ENCODE measurements at regions not wholly inside any gene's neighbourhood (a gene's known extent, or its start where the extent isn't known, plus 50 kb on each side); places are given as distances from the start of the nearest gene placed in this dataset.
A peak's percentile ranks its signal among the peaks of the same experiment; 100 is the strongest.

DNA sequence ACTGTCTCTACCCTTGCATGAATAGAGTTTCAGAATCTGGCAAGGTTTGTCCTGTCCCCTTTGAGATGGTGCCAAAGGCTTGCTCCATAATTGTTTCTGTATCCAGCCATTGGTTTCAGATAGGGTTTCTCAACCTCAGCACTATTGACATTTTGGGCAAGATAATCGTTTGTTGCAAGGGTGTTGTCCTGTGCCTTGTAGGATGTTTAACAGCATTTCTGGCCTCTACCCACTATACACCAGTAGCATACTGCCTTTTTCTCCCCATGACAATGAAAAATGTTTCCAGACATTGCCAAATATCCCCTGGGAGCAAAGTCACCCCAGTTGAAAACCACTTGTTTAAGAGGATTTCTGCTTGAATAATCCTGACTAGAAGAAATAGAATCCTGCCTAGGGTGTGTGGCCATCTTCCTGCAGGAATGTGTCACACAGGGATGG lies 126.8 kb downstream of the CDC42EP3 start:
- DNase-seq = no peak

GRCh38 chr2:37549598-37549997 lies 121.8 kb downstream of the CDC42EP3 start:
- DNase-seq = no peak

- no peak for DNase-seq
Observed at GRCh38 chr2:37550190-37550589, 121.3 kb downstream of the CDC42EP3 start.

GRCh38 chr2:37551783-37552182 lies 119.7 kb downstream of the CDC42EP3 start:
- no peak for DNase-seq

GRCh38 chr2:37552339-37552738 lies 119.1 kb downstream of the CDC42EP3 start:
- DNase-seq = no peak

DNA sequence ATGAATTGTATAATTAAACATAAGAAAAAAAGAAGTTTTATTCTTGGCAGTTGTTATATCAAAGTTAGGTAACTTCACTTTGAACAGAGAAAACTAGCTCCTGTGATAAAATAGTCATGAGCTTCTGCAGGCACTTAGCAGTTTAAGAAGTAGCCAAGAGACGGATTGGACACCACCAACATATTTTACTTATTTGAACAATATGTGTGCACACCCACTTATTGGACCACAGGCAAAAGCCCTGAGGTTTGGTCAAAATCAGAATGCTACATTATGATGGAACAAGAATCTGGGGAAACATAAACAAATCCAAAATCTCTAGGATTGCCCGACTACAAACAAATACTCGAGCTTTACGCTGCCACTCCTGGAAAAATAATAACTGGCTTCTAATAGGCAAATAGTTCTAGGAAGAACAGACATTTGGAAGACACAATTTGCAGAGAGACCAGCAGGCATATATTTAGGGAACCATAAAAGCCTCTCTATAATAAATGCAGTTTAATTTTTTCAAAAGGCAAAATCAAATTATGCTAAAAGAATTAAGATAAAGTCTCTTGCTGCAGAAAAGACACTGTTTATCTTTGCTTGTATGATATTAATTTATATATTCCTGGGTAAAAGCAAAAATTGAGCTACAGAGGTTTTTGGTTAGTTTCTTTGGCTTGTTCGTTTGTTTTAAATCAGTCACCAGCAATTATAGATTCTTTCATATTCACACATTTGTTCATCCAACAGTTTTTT lies 117.9 kb downstream of the CDC42EP3 start:
- no peak for DNase-seq

DNA sequence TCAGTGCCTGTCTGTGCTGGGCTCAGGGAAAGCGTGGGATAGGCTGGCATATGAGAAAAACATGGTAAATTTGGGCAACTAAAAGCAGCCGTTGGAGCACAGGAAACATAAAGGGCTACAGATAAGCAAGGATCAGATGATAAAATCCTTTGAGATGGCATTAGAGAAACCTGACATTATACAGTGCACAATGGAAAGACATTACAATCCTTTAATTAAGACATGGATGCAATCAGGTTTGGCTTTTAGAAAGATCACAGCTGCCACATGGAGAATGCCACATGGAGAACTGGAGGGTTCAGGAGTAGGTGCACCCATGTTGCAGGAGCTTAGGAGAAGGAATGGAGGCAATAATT lies 117.3 kb downstream of the CDC42EP3 start:
- no peak for DNase-seq

DNA sequence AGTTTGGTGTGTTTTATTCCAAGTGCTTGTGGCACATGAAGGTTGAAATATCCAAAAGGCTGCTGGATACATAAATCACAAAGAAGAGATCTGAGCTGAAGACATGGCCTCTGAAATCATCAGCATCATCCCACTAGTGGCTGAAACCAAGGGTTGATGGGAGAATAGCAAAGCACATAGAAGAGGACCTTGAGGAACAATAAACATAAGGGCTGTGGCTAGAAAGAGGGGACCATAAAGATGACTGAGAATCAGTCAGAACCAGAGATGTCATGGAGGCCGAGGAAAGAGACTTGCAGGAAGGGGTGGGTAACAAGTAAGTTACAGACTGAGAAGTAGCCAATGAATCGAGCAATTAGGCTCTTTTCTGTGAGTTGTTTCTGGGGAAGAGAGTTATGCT lies 116.8 kb downstream of the CDC42EP3 start:
- DNase-seq = no peak

GRCh38 chr2:37555457-37555856 lies 116.0 kb downstream of the CDC42EP3 start:
- DNase-seq = no peak

DNA sequence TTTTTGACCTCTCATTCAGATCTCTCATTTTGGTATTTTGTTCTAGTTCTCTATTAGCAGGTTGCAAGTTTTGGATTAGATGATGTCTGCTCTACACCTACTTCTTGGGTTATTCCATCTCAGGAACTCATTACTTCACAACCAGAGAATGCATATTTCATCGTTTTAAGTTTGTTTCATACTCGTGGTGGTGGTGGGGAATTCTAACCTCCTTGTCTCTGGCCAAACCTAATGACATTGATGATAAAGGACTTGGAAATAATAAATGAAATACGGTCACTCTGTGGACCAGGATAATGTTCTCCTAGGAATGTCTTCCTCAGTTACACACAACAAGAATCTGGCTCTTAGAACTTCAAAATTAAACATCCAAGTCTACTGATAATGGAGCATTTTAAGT lies 115.2 kb downstream of the CDC42EP3 start:
- no peak for DNase-seq

DNA sequence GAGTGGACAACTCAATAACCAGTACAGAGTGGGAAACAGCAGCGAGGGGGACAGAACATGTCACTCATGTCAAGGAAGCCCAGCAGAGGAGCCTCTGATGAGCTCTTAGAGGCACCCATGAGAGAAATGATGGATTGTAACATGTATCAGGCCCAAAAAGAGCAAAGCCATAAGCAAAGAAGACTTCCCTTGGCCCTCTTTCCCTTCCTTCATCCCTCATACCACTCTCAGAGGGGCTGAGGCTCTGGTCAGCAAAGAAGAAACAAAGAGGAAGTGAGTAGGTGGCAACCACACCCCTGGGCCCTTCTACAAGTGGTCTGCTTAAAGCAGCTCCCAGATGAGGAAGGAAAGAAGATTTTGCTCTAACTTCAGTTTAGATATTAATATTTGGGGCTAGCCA lies 112.8 kb downstream of the CDC42EP3 start:
- no peak for DNase-seq

DNA sequence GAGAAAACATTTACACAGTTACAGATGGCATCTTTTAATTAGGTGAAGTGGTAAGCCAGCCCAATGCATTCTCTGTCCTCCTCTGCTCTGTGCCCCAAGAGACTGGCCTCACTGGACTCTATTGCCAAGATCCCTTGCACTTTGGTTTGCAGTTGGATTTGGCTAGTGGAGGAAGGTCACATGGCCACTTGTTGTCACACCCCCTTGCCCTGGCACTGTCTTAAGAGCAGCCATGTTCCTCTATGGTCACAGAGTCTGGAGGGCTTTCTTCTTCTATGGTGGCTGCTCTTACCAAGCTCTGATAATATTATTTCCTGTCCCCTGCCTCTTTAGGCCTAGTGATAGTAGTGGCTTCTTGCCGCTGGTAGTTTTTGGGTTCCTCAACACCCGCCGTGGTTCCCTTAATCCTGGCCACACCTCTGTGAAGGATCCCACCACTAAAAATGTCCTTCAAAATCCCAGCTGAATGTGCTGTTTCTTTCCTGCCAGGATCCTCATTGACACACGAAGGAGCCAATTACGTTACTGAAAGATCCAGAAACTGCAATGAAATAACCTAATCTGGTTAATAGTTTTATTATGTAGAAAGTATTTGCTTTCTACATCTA lies 111.1 kb downstream of the CDC42EP3 start:
- DNase-seq = no peak

DNA sequence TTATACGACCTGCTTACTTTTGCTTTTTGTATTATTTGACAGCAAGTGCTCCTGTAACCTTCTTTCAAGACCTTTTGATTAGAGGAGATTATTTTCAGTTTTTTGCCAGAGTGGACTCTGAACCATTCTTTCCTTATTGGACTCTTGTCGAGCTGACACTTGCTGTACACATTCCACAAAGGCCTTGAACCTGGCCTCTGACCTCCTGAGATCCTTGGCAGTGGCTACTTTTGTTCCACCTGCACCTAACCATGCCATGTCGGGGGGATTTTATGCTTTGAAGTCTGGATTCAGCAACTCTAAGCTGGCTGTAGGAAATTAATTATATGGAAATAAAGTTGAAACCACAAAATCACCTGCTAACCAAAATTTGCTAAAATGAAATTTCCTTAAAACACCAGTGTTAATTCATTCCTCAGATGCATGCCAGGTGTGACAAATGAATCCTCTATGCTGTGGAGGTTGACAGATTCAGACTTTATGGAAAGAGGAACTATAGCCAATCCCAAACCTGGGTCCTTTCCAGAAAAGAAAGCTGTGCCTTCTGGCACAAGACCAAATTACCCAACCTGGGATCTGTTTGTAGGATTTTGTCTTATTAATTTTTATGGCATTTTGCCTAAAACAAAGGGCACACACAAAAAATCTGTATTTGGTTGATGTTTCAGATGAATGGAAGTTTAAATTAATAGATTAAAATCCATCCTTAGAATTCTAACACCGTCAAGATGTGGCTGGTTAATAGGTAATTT lies 110.4 kb downstream of the CDC42EP3 start:
- no peak for DNase-seq

DNA sequence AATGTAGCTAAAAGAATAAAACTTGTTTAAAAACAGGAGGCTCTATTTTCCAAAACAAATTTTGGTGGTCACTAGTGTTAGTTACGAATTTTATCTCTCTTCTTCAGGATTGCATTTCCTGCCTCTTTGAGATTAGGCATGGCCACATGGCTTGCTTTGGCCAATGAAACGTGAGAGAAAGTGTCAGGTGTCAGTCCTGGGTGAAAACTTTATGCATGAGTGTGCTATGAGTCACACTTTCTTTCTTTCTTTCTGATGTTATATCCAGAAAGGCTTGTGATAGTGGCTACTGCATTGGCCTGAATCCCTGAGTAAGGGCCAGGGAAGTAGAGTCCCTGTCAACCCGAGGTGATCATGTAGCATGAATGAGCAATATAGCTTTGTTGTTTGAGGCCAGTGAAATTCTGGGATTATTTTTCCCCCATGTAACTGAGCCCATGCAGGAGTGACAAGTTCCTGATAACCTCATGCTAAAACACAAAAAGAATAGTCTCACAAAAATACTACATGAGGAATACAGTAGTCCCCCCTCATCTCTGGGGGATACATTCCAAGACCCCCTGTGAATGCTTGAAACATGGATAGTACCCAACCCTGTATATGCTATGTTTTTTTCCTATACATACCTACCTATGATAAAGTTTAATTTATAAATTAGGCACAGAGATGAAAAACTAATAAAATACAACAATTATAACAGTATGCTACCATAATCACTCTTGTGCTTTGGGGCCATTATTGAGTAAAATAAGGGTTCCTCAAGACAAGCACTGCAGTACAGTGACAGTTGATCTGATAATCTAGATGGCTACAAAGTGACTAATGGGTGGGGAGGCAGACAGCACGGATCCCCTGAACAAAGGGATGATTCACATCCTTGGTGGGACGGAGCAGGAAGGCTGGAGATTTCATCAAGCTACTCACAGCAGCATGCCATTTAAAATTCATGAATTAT lies 109.5 kb downstream of the CDC42EP3 start:
- DNase-seq = peak in 1 of 3 donors; percentile 84

- no peak for DNase-seq
Observed at GRCh38 chr2:37563375-37564015, 107.9 kb downstream of the CDC42EP3 start.

DNA sequence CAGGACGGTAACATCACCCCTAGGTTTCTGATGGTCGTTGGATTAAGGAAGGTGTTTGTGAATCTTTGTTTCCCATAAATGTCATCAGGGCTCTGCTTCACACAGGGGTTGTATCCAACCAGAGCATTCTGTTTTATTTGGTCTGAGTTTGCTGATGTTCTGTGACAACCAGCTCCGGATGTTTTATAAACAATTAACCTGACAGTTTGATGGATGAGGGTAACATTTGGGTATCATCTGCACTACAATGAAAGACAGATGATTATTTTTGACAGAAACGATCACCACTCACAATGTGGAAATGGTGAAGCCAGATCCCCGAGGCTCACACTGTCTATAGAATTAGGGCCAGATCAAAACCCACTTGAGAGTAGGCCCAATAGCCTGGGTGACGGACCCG lies 107.1 kb downstream of the CDC42EP3 start:
- no peak for DNase-seq

GRCh38 chr2:37566517-37566981 lies 104.9 kb downstream of the CDC42EP3 start:
- DNase-seq = peak in 1 of 3 donors; percentile 45

- no peak for DNase-seq
Observed at GRCh38 chr2:37568565-37568964, 102.9 kb downstream of the CDC42EP3 start.

- peak in 1 of 3 donors; percentile 31 for DNase-seq
Observed at GRCh38 chr2:37569131-37569823, 102.2 kb downstream of the CDC42EP3 start.

- no peak for DNase-seq
Observed at GRCh38 chr2:37569986-37570679, 101.3 kb downstream of the CDC42EP3 start.

All from muscle of back (tissue), 3 donors.